ENCODE measurements at regions not wholly inside any gene's neighbourhood (a gene's known extent, or its start where the extent isn't known, plus 50 kb on each side); places are given as distances from the start of the nearest gene placed in this dataset.

DNA sequence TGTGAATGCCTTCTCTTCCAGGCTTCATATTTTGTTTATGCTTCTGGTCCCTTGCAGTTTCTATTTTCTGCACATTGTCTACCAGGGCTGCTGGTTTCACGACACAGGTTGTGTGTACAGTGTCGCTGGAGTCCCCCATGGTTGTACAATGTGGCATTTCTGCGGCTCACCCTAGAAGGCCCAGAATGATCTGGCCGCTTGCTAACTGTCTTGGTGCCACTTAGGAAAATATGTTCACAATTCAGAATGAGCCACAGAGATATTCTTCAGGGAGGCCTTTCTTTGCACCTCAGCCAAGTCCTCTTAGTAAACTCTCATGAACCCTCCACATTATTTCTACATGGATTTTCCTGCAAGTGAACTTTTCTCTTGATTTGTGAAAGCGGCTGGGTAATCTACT, 195.4 kb downstream of the SUDS3 start:
- DNase-seq (ENCODE audit: low read depth): no peak
- no peak overlapping the region for H3K4me3 ChIP-seq (ENCODE audit: low read depth, low read length)
- TF ChIP-seq, protein P1, sequence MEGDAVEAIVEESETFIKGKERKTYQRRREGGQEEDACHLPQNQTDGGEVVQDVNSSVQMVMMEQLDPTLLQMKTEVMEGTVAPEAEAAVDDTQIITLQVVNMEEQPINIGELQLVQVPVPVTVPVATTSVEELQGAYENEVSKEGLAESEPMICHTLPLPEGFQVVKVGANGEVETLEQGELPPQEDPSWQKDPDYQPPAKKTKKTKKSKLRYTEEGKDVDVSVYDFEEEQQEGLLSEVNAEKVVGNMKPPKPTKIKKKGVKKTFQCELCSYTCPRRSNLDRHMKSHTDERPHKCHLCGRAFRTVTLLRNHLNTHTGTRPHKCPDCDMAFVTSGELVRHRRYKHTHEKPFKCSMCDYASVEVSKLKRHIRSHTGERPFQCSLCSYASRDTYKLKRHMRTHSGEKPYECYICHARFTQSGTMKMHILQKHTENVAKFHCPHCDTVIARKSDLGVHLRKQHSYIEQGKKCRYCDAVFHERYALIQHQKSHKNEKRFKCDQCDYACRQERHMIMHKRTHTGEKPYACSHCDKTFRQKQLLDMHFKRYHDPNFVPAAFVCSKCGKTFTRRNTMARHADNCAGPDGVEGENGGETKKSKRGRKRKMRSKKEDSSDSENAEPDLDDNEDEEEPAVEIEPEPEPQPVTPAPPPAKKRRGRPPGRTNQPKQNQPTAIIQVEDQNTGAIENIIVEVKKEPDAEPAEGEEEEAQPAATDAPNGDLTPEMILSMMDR (IDR thresholded peaks at IDR 0.05; ENCODE audit: insufficient read depth, low read depth, low read length, missing control alignments): no peak

DNA sequence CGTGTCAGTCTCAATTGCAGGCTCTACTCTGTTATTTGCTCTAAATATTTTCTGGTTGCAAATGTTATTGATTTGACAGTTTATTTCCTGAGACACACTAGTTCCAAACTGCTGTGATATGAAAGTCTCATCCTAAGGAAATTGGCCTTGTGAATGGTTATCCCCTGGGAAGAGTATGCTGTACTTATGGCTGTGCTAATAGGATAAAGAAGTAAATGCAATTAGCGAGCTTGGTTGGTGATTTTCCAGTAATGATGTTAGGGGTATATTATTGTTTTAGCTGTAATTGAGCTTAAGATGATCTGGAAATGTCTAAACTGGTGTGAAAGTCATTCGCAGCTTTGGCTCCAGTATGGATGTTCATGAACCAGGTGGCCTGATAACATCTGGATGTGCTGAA, 197.9 kb downstream of the SUDS3 start:
- H3K4me3 ChIP-seq (ENCODE audit: low read depth, low read length): no peak overlapping the region
- DNase-seq (ENCODE audit: low read depth): no peak
- TF ChIP-seq, protein P1 (IDR thresholded peaks at IDR 0.05; ENCODE audit: insufficient read depth, low read depth, low read length, missing control alignments): no peak

DNA sequence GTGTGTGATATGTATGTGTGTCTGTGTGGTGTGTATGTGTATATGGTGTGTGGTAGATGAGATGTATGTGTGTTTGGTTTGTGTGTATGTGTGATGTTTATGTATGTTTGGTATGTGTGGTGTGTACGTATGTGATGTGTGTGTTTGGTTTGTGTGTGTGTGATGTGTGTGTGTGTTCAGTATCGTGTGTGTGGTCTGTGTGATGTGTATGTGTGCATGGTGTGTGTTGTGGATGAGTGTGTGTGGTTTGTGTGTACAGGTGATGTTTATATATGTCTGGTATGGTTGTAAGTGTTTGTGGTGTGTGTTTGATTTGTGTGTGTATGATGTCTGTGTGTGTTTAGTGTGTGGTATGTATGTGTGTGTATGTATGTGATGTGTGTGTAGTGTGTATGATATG, 199.4 kb downstream of the SUDS3 start:
- DNase-seq (ENCODE audit: low read depth): no peak
- no peak overlapping the region for H3K4me3 ChIP-seq (ENCODE audit: low read depth, low read length)

DNA sequence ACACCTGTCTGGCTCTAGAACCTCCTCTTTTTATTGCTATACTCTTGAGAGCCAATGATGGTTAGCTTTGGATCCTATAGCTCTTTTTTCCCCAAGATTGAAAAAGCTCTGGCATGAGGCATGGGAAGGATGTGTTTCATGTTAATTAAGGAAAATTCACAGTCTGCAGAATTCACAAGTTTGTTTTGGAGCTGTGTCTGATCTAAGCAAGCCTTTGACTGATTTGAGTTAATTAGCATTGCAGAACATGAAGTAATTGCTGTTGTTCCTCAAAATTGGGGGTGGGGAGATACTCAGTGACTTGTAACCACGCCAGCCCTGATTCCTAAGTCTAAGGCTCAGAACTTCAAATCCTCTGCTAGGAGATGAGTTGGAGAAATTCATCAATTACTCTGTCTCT, 205.0 kb downstream of the SUDS3 start:
- H3K4me3 ChIP-seq (ENCODE audit: low read depth, low read length): no peak overlapping the region
- TF ChIP-seq, protein P1 (IDR thresholded peaks at IDR 0.05; ENCODE audit: insufficient read depth, low read depth, low read length, missing control alignments): no peak
- no peak for DNase-seq (ENCODE audit: low read depth)

More for the DNA sequence above, 199.4 kb downstream of the SUDS3 start:
- TF ChIP-seq, protein P1 (IDR thresholded peaks at IDR 0.05; ENCODE audit: insufficient read depth, low read depth, low read length, missing control alignments): no peak

DNA sequence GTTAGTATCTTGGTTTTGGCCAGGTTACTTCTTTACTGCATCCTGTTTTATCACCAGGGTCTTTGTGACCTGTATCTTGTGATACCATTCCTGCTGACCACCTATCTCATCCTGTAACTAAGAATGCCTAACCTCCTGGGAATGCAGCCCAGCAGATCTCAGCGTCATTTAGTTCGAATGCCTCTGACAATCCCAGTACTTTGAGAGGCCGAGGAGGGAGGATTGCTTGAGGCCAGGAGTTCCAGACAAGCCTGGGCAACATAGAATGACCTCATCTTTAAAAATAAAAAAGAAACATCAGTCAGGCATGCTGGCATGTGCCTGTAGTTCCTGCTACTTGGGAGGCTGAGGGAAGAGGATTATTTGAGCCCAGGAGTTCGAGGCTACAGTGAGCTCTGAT, 206.5 kb downstream of the SUDS3 start:
- DNase-seq (ENCODE audit: low read depth): no peak
- TF ChIP-seq, protein P1 (IDR thresholded peaks at IDR 0.05; ENCODE audit: insufficient read depth, low read depth, low read length, missing control alignments): no peak

DNA sequence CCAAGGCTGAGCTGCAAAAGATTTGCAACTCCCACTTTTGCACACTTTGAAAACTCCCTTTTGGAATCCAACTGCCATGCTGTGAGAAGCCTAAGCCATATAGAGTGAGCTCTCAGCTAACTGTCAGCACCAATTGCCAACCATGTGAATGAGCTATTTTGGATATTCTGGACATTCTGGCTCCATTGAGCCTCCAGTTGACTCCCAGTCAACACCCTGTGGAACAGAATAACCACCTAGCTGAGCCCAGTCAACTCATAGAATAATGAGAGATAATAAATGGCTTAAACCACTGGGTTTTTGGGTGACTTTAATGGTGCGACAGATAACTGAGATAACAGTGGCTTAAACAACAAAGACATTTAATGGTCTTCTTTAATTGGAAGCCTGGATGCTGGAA, 210.1 kb downstream of the SUDS3 start:
- TF ChIP-seq, protein P1 (IDR thresholded peaks at IDR 0.05; ENCODE audit: insufficient read depth, low read depth, low read length, missing control alignments): no peak
- no peak for DNase-seq (ENCODE audit: low read depth)
- no peak overlapping the region for H3K4me3 ChIP-seq (ENCODE audit: low read depth, low read length)

More for the DNA sequence above, 206.5 kb downstream of the SUDS3 start:
- H3K4me3 ChIP-seq (ENCODE audit: low read depth, low read length): no peak overlapping the region

DNA sequence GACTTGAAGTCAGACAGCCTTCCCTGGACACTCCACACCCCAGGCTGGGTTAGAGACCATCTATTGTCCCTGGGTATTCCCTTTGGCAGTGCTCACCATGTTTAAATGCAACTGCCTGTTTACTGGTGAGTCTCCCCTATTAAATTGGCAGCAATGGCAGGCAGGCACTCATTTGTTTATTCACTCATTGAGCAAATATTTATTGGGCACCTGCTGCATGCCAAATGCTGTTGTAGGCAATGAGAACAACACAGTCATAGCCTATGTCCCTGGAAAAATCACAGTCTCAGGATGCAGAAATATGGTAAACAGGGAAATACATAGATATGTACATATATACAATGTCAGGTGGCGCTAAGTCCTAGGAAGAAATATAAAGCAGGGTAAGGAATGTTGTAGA, 212.8 kb downstream of the SUDS3 start:
- TF ChIP-seq, protein P1 (IDR thresholded peaks at IDR 0.05; ENCODE audit: insufficient read depth, low read depth, low read length, missing control alignments): no peak
- no peak overlapping the region for H3K4me3 ChIP-seq (ENCODE audit: low read depth, low read length)
- DNase-seq (ENCODE audit: low read depth): no peak

Measured in GM12865 (cell line).